ENCODE measurements at regions not wholly inside any gene's neighbourhood (a gene's known extent, or its start where the extent isn't known, plus 50 kb on each side); places are given as distances from the start of the nearest gene placed in this dataset.

DNA sequence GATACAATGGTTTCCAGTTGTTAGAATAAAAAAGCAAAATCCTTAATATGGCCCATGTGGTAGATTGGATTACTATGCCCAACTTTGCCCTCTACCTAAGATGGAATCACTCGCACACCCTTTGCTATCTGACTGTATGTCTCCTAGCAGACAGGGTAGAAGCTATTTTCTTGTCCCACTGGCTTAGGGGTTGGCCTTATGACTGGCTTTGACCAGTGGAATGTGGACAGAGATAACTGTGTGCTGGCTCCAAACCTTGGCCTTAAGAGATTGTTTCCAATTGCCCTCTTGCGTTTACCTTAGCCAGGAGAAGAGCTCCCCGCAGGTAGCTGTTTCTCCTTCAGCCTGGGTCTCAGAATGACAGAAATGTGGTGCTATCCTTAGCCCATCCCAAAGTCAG is 355.9 kb downstream of the BCOR start:
- in situ Hi-C loops (cut with MboI) (no loop called here), intact Hi-C loops (cut with micrococcal nuclease) (no loop called here)
- H3K4me2 ChIP-seq (ENCODE audit: insufficient read depth, low read length), result no peak overlapping the region
- WGBS (ENCODE audit: insufficient coverage, low coverage, missing lambda C conversion rate), result 37% methylated on average over 3 of the region's 3 CpGs
- no peak overlapping the region for H2AFZ ChIP-seq (ENCODE audit: low read depth, low read length)
- H3K79me2 ChIP-seq (ENCODE audit: control insufficient read depth, insufficient read depth, low read length), result no peaks in the 10 kb centered on the region
- H3K27me3 ChIP-seq (ENCODE audit: control insufficient read depth in 2 of 2, insufficient read depth in 2 of 2, low read length in 2 of 2), result no peaks in the 10 kb centered on the region; a peak in 2 of 5 replicates
- no peak overlapping the region for H3K27ac ChIP-seq (ENCODE audit: extremely low read depth, low read depth, low read length)
- no peak overlapping the region for H3K9ac ChIP-seq (ENCODE audit: insufficient read depth in 1 of 2, low read depth in 2 of 2, low read length in 2 of 2)
- ATAC-seq (no peak), DNase-seq (ENCODE audit: extremely low read depth in 1 of 4, low spot score in 3 of 4) (no peak), FAIRE-seq (no peak)
- no peaks in the 10 kb centered on the region for H3K36me3 ChIP-seq (ENCODE audit: control insufficient read depth, insufficient read depth, low read length)
- POLR2A ChIA-PET, result interaction anchor here (0.7 kb wide), 1 partner anchor 113 kb away, joined by 3 read pairs; no protein-coding TSS in a partner anchor
- H3K9me1 ChIP-seq (ENCODE audit: control insufficient read depth, insufficient read depth, low read length), result no peaks in the 10 kb centered on the region
- H3K9me3 ChIP-seq (replicated peaks; ENCODE audit: control insufficient read depth, insufficient read depth, low read depth, low read length), result no peaks in the 10 kb centered on the region
- BruUV-seq (replicated peaks), result no TSS peak
- CTCF ChIA-PET (ENCODE audit: low intra/inter-chr PET ratio), result no interaction called here
- H4K20me1 ChIP-seq (replicated peaks; ENCODE audit: control insufficient read depth, insufficient read depth, low read length), result no peaks in the 10 kb centered on the region
- TF ChIP-seq, protein P1, sequence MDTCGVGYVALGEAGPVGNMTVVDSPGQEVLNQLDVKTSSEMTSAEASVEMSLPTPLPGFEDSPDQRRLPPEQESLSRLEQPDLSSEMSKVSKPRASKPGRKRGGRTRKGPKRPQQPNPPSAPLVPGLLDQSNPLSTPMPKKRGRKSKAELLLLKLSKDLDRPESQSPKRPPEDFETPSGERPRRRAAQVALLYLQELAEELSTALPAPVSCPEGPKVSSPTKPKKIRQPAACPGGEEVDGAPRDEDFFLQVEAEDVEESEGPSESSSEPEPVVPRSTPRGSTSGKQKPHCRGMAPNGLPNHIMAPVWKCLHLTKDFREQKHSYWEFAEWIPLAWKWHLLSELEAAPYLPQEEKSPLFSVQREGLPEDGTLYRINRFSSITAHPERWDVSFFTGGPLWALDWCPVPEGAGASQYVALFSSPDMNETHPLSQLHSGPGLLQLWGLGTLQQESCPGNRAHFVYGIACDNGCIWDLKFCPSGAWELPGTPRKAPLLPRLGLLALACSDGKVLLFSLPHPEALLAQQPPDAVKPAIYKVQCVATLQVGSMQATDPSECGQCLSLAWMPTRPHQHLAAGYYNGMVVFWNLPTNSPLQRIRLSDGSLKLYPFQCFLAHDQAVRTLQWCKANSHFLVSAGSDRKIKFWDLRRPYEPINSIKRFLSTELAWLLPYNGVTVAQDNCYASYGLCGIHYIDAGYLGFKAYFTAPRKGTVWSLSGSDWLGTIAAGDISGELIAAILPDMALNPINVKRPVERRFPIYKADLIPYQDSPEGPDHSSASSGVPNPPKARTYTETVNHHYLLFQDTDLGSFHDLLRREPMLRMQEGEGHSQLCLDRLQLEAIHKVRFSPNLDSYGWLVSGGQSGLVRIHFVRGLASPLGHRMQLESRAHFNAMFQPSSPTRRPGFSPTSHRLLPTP (IDR thresholded peaks at IDR 0.05; ENCODE audit: borderline replicate concordance, extremely low read depth, insufficient read length), result no peak
- no peak overlapping the region for H3K4me3 ChIP-seq
- H3K4me1 ChIP-seq (replicated peaks in 1 of 2; ENCODE audit: control insufficient read depth in 2 of 2, insufficient read depth in 2 of 2, low read length in 2 of 2), result no peaks in the 10 kb centered on the region; a peak in 1 of 5 replicates

DNA sequence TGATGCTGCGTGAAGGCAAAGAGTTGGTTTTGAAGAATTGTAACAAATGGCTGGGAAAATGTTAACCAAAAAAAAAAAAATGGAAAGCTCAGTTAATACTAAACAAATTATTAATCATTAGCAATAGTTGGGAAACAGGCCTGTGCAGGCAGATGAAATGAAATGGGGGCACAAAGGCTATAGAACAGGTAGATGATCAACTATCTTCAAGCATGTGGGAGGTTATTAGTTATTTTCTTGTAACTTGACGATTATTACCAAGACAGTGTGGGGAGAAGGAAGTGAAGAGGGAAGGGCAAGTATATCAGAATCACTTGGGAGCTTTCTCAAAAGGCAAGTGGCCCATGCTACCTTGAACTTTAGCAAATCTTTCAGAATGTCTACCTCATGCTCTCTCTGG is 351.9 kb downstream of the BCOR start:
- POLR2A ChIA-PET, result no interaction called here
- Histone ChIP-seq H3K36me3 (ENCODE audit: control insufficient read depth, insufficient read depth, low read length) (no peaks in the 10 kb centered on the region), H3K27ac (ENCODE audit: extremely low read depth, low read depth, low read length) (no peak overlapping the region), H3K27me3 (ENCODE audit: control insufficient read depth in 2 of 2, insufficient read depth in 2 of 2, low read length in 2 of 2) (no peaks in the 10 kb centered on the region; a peak in 1 of 5 replicates), H3K9me1 (ENCODE audit: control insufficient read depth, insufficient read depth, low read length) (no peaks in the 10 kb centered on the region), H2AFZ (ENCODE audit: low read depth, low read length) (no peak overlapping the region), H3K4me1 (replicated peaks in 1 of 2; ENCODE audit: control insufficient read depth in 2 of 2, insufficient read depth in 2 of 2, low read length in 2 of 2) (no peaks in the 10 kb centered on the region; a peak in 1 of 5 replicates), H3K9ac (ENCODE audit: insufficient read depth in 1 of 2, low read depth in 2 of 2, low read length in 2 of 2) (no peak overlapping the region), H3K9me3 (replicated peaks; ENCODE audit: control insufficient read depth, insufficient read depth, low read depth, low read length) (no peaks in the 10 kb centered on the region), H3K4me3 (no peak overlapping the region), H4K20me1 (replicated peaks; ENCODE audit: control insufficient read depth, insufficient read depth, low read length) (no peaks in the 10 kb centered on the region), H3K79me2 (ENCODE audit: control insufficient read depth, insufficient read depth, low read length) (no peaks in the 10 kb centered on the region), H3K4me2 (ENCODE audit: insufficient read depth, low read length) (no peak overlapping the region)
- in situ Hi-C loops (cut with MboI), result no loop called here
- CTCF ChIA-PET (ENCODE audit: low intra/inter-chr PET ratio), result no interaction called here
- 26% methylated on average over 2 of the region's 2 CpGs for WGBS (ENCODE audit: insufficient coverage, low coverage, missing lambda C conversion rate)
- intact Hi-C loops (cut with micrococcal nuclease), result no loop called here
- FAIRE-seq (no peak), ATAC-seq (no peak), DNase-seq (ENCODE audit: extremely low read depth in 1 of 4, low spot score in 3 of 4) (no peak)
- BruUV-seq (replicated peaks), result no TSS peak
- TF ChIP-seq, protein P2, sequence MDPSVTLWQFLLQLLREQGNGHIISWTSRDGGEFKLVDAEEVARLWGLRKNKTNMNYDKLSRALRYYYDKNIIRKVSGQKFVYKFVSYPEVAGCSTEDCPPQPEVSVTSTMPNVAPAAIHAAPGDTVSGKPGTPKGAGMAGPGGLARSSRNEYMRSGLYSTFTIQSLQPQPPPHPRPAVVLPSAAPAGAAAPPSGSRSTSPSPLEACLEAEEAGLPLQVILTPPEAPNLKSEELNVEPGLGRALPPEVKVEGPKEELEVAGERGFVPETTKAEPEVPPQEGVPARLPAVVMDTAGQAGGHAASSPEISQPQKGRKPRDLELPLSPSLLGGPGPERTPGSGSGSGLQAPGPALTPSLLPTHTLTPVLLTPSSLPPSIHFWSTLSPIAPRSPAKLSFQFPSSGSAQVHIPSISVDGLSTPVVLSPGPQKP (CRISPR knock-in tag; IDR thresholded peaks at IDR 0.05), result no peak
- TF ChIP-seq, protein P3, sequence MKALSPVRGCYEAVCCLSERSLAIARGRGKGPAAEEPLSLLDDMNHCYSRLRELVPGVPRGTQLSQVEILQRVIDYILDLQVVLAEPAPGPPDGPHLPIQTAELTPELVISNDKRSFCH (CRISPR knock-in tag; IDR thresholded peaks at IDR 0.05), result no peak
- TF ChIP-seq, protein P3 (tag; IDR thresholded peaks at IDR 0.05), result no peak
- TF ChIP-seq ARID1B (IDR thresholded peaks at IDR 0.05), result no peak
- no peak for TF ChIP-seq PYGO2 (tag; IDR thresholded peaks at IDR 0.05)
- no peak for TF ChIP-seq ZNF764 (CRISPR knock-in tag; IDR thresholded peaks at IDR 0.05; ENCODE audit: low read depth)
- no peak for TF ChIP-seq RBM25 (IDR thresholded peaks at IDR 0.05; ENCODE audit: low read depth, low read length, severe bottlenecking)
- no peak for TF ChIP-seq ZNF79 (CRISPR knock-in tag; IDR thresholded peaks at IDR 0.05; ENCODE audit: low read depth)
- TF ChIP-seq SREBF2 (CRISPR knock-in tag; IDR thresholded peaks at IDR 0.05), result no peak
- TF ChIP-seq CTBP1 (IDR thresholded peaks at IDR 0.05; ENCODE audit: borderline replicate concordance), result no peak
